NT2/D1 (cell line): ENCODE measurements at regions not wholly inside any gene's neighbourhood (a gene's known extent, or its start where the extent isn't known, plus 50 kb on each side); places are given as distances from the start of the nearest gene placed in this dataset.

Source experiments
- YY1 ChIP-seq: IDR thresholded peaks from 2 replicates; pipeline ENCODE4 v1.6.1; 2011; ENCODE audit not compliant: insufficient read length, insufficient read depth
- ZNF274 ChIP-seq: IDR thresholded peaks from 2 replicates; pipeline ENCODE4 v1.6.1; 2011; ENCODE audit warnings: mild to moderate bottlenecking, low read depth, low read length

DNA sequence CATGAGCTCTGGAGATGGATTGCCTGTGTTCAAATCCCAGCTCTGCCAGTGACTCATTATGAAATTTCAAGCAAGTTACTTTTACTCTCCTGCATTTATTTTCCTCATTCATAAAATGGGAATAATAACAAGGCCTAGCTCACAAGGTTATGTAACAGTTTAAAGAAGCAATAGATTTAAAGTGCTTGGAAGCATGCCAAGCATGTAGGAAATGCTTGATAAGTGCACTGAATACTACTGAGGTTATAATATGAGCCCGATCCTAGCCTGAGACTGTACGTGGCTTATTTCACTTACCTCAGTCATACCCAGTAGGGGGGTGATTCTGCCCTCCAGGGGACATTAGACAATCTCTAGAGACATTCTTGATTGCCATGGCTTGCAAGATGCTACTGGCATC is 734.1 kb upstream of the WWC1 start:
- TF ChIP-seq ZNF274, result no peak
- TF ChIP-seq YY1, result no peak
